ENCODE measurements at regions not wholly inside any gene's neighbourhood (a gene's known extent, or its start where the extent isn't known, plus 50 kb on each side); places are given as distances from the start of the nearest gene placed in this dataset.

- Mint-ChIP-seq H3K27ac (no peak overlapping the region), H3K4me1 (no peaks in the 10 kb centered on the region), H3K9me3 (ENCODE audit: insufficient read depth) (no peaks in the 10 kb centered on the region), H3K27me3 (peaks cover 24% of the 10 kb centered on the region), H3K4me3 (no peak overlapping the region)
- TF ChIP-seq EZH2 (IDR thresholded peaks at IDR 0.05; ENCODE audit: borderline replicate concordance, insufficient read depth, low read depth, low read length, poor library complexity, severe bottlenecking) (no peak), CTCF (IDR thresholded peaks at IDR 0.05) (no peak)
- DNase-seq (no peak), ATAC-seq (ENCODE audit: low read depth) (no peak)
- H3K27ac ChIP-seq (ENCODE audit: low read length in 2 of 2), result no peak overlapping the region
- H3K27me3 ChIP-seq (replicated peaks in 1 of 4; ENCODE audit: control extremely low read depth in 1 of 4, control insufficient read depth in 3 of 4, insufficient read depth in 4 of 4, low read length in 3 of 4), result peaks cover 0 to 4% (median 0%) of the 10 kb centered on the region in 4 experiments
- CTCF ChIA-PET, result no interaction called here
- no peaks in the 10 kb centered on the region for H4K20me1 ChIP-seq (ENCODE audit: control insufficient read depth, insufficient read depth, low read length, poor library complexity, severe bottlenecking)
- no peaks in the 10 kb centered on the region for H3K36me3 ChIP-seq (replicated peaks in 1 of 2; ENCODE audit: control extremely low read depth in 1 of 2, control insufficient read depth in 1 of 2, extremely low read depth in 1 of 2, insufficient read depth in 2 of 2, low read length in 1 of 2)
- no peak overlapping the region for H3K4me3 ChIP-seq (ENCODE audit: control extremely low read depth in 1 of 5, extremely low read depth in 1 of 5, insufficient read depth in 1 of 5, low read depth in 2 of 5, low read length in 4 of 5)
- H3K4me2 ChIP-seq (replicated peaks; ENCODE audit: low read depth, low read length, poor library complexity, severe bottlenecking), result no peak overlapping the region
- POLR2A ChIA-PET, result no interaction called here
- H3K9me3 ChIP-seq (ENCODE audit: control extremely low read depth in 1 of 3, control insufficient read depth in 2 of 3, insufficient read depth in 1 of 3, low read length in 2 of 3), result no peaks in the 10 kb centered on the region
- 86% methylated on average over 6 of the region's 7 CpGs for WGBS (ENCODE audit: insufficient coverage)
- H3K9ac ChIP-seq (ENCODE audit: low read length), result no peak overlapping the region
- H3K4me1 ChIP-seq (ENCODE audit: control insufficient read depth in 2 of 2, insufficient read depth in 2 of 2, low read length in 2 of 2), result no peaks in the 10 kb centered on the region
- intact Hi-C loops (cut with micrococcal nuclease), result no loop called here
- H2AFZ ChIP-seq (ENCODE audit: insufficient read depth, low read depth, low read length, poor library complexity, severe bottlenecking), result no peak overlapping the region
- no peaks in the 10 kb centered on the region for H3K79me2 ChIP-seq (ENCODE audit: control insufficient read depth, insufficient read depth, low read length)
These were observed 78.8 kb downstream of the VEGFA start for GRCh38 chr6:43848671-43849391.

GRCh38 chr6:43847741-43848630 lies 78.0 kb downstream of the VEGFA start:
- no peaks in the 10 kb centered on the region for H3K36me3 ChIP-seq (replicated peaks in 1 of 2; ENCODE audit: control extremely low read depth in 1 of 2, control insufficient read depth in 1 of 2, extremely low read depth in 1 of 2, insufficient read depth in 2 of 2, low read length in 1 of 2)
- H3K9me3 ChIP-seq (ENCODE audit: control extremely low read depth in 1 of 3, control insufficient read depth in 2 of 3, insufficient read depth in 1 of 3, low read length in 2 of 3), result no peaks in the 10 kb centered on the region
- no peaks in the 10 kb centered on the region for H3K4me1 ChIP-seq (ENCODE audit: control insufficient read depth in 2 of 2, insufficient read depth in 2 of 2, low read length in 2 of 2)
- 81% methylated on average over 4 of the region's 5 CpGs for WGBS (ENCODE audit: insufficient coverage)
- Mint-ChIP-seq H3K27ac (no peak overlapping the region), H3K27me3 (peaks cover 28% of the 10 kb centered on the region), H3K4me1 (no peaks in the 10 kb centered on the region), H3K4me3 (no peak overlapping the region), H3K9me3 (ENCODE audit: insufficient read depth) (no peaks in the 10 kb centered on the region)
- no peak overlapping the region for H3K4me3 ChIP-seq (ENCODE audit: control extremely low read depth in 1 of 5, extremely low read depth in 1 of 5, insufficient read depth in 1 of 5, low read depth in 2 of 5, low read length in 4 of 5)
- H4K20me1 ChIP-seq (ENCODE audit: control insufficient read depth, insufficient read depth, low read length, poor library complexity, severe bottlenecking), result no peaks in the 10 kb centered on the region
- peaks cover 0 to 4% (median 0%) of the 10 kb centered on the region in 4 experiments for H3K27me3 ChIP-seq (replicated peaks in 1 of 4; ENCODE audit: control extremely low read depth in 1 of 4, control insufficient read depth in 3 of 4, insufficient read depth in 4 of 4, low read length in 3 of 4)
- CTCF ChIA-PET, result no interaction called here
- DNase-seq (no peak), ATAC-seq (ENCODE audit: low read depth) (no peak)
- POLR2A ChIA-PET, result no interaction called here
- H2AFZ ChIP-seq (ENCODE audit: insufficient read depth, low read depth, low read length, poor library complexity, severe bottlenecking), result no peak overlapping the region
- H3K79me2 ChIP-seq (ENCODE audit: control insufficient read depth, insufficient read depth, low read length), result no peaks in the 10 kb centered on the region
- no peak overlapping the region for H3K4me2 ChIP-seq (replicated peaks; ENCODE audit: low read depth, low read length, poor library complexity, severe bottlenecking)
- H3K9ac ChIP-seq (ENCODE audit: low read length), result no peak overlapping the region
- H3K27ac ChIP-seq (ENCODE audit: low read length in 2 of 2), result no peak overlapping the region
- no peak for TF ChIP-seq EZH2 (IDR thresholded peaks at IDR 0.05; ENCODE audit: borderline replicate concordance, insufficient read depth, low read depth, low read length, poor library complexity, severe bottlenecking)
- TF ChIP-seq CTCF (IDR thresholded peaks at IDR 0.05), result no peak
- intact Hi-C loops (cut with micrococcal nuclease), result no loop called here

All from B cell (primary cell).